Stimulated activated CD4-positive, alpha-beta T cell treated with anti-CD3 and anti-CD28 coated beads, Interleukin-15, amount 100 ng/mL, for 24 hours (primary cell): ENCODE measurements at regions not wholly inside any gene's neighbourhood (a gene's known extent, or its start where the extent isn't known, plus 50 kb on each side); places are given as distances from the start of the nearest gene placed in this dataset.

Experiments
- DNase-seq: peaks from one replicate; pipeline ENCODE4 v3.0.0-alpha.2; 2020

GRCh38 chr1:216846339-216846738 lies 123.1 kb upstream of the ESRRG start:
- DNase-seq = no peak

- DNase-seq = no peak
Observed at GRCh38 chr1:216843409-216843808, 120.2 kb upstream of the ESRRG start.

- no peak for DNase-seq
Observed at GRCh38 chr1:216841165-216841564, 117.9 kb upstream of the ESRRG start.

- no peak for DNase-seq
Observed at GRCh38 chr1:216836316-216836715, 113.1 kb upstream of the ESRRG start.

GRCh38 chr1:216833509-216833908 lies 110.3 kb upstream of the ESRRG start:
- no peak for DNase-seq

GRCh38 chr1:216832192-216832591 lies 109.0 kb upstream of the ESRRG start:
- DNase-seq = no peak

GRCh38 chr1:216830424-216831210 lies 107.4 kb upstream of the ESRRG start:
- DNase-seq = no peak

- DNase-seq = no peak
Observed at GRCh38 chr1:216827251-216827650, 104.0 kb upstream of the ESRRG start.

- no peak for DNase-seq
Observed at GRCh38 chr1:216826646-216827045, 103.4 kb upstream of the ESRRG start.

- no peak for DNase-seq
Observed at GRCh38 chr1:216826214-216826613, 103.0 kb upstream of the ESRRG start.

GRCh38 chr1:216825557-216825956 lies 102.3 kb upstream of the ESRRG start:
- DNase-seq = no peak

- no peak for DNase-seq
Observed at GRCh38 chr1:216824511-216824910, 101.3 kb upstream of the ESRRG start.

- no peak for DNase-seq
Observed at GRCh38 chr1:216823731-216824130, 100.5 kb upstream of the ESRRG start.

GRCh38 chr1:216822480-216822879 lies 99.3 kb upstream of the ESRRG start:
- DNase-seq = no peak

- DNase-seq = no peak
Observed at GRCh38 chr1:216820345-216820744, 97.1 kb upstream of the ESRRG start.

GRCh38 chr1:216818284-216818683 lies 95.1 kb upstream of the ESRRG start:
- DNase-seq = no peak

- DNase-seq = no peak
Observed at GRCh38 chr1:216815260-216816131, 92.3 kb upstream of the ESRRG start.

- no peak for DNase-seq
Observed at GRCh38 chr1:216814576-216815259, 91.5 kb upstream of the ESRRG start.

- DNase-seq = no peak
Observed at GRCh38 chr1:216812966-216813365, 89.7 kb upstream of the ESRRG start.

- no peak for DNase-seq
Observed at GRCh38 chr1:216809649-216810048, 86.4 kb upstream of the ESRRG start.

- no peak for DNase-seq
Observed at GRCh38 chr1:216807696-216808095, 84.5 kb upstream of the ESRRG start.

GRCh38 chr1:216805953-216806352 lies 82.7 kb upstream of the ESRRG start:
- DNase-seq = no peak

GRCh38 chr1:216805233-216805632 lies 82.0 kb upstream of the ESRRG start:
- DNase-seq = no peak

- DNase-seq = no peak
Observed at GRCh38 chr1:216804111-216804510, 80.9 kb upstream of the ESRRG start.
